ES-I3 (cell line): ENCODE measurements at regions not wholly inside any gene's neighbourhood (a gene's known extent, or its start where the extent isn't known, plus 50 kb on each side); places are given as distances from the start of the nearest gene placed in this dataset.

Experiments
- H3K36me3 ChIP-seq: 2 replicates; pipeline ENCODE4 v1.6.1; 2013; ENCODE audit warnings: mild to moderate bottlenecking, low read length, control low read depth, moderate library complexity; ENCODE audit not compliant: insufficient read depth
- H3K4me1 ChIP-seq: 2 replicates; pipeline ENCODE4 v1.6.1; 2013; ENCODE audit warnings: mild to moderate bottlenecking, control low read depth, low read length; ENCODE audit not compliant: insufficient read depth
- H3K9ac ChIP-seq: 2 replicates; pipeline ENCODE4 v1.6.1; 2013; ENCODE audit warnings: low read depth, mild to moderate bottlenecking, low read length, moderate library complexity
- H3K9me3 ChIP-seq: 2 replicates; pipeline ENCODE4 v1.6.1; 2013; ENCODE audit warnings: mild to moderate bottlenecking, low read length, moderate library complexity; ENCODE audit not compliant: control insufficient read depth, insufficient read depth

- no peaks in the 10 kb centered on the region for H3K9me3 ChIP-seq
- no peak overlapping the region for H3K9ac ChIP-seq
- H3K36me3 ChIP-seq, result no peaks in the 10 kb centered on the region
- no peaks in the 10 kb centered on the region for H3K4me1 ChIP-seq
These were observed 363.9 kb downstream of the GASK1B start for GRCh38 chr4:157808796-157809383.

GRCh38 chr4:157806184-157806583, 366.6 kb downstream of the GASK1B start:
- no peaks in the 10 kb centered on the region for H3K36me3 ChIP-seq
- H3K9me3 ChIP-seq, result no peaks in the 10 kb centered on the region
- H3K9ac ChIP-seq, result no peak overlapping the region
- H3K4me1 ChIP-seq, result no peaks in the 10 kb centered on the region

GRCh38 chr4:157804986-157805385, 367.8 kb downstream of the GASK1B start:
- Histone ChIP-seq H3K4me1 (no peaks in the 10 kb centered on the region), H3K36me3 (no peaks in the 10 kb centered on the region), H3K9ac (no peak overlapping the region), H3K9me3 (no peaks in the 10 kb centered on the region)

GRCh38 chr4:157803845-157804521, 368.8 kb downstream of the GASK1B start:
- no peaks in the 10 kb centered on the region for H3K4me1 ChIP-seq
- no peaks in the 10 kb centered on the region for H3K9me3 ChIP-seq
- H3K36me3 ChIP-seq, result no peaks in the 10 kb centered on the region
- no peak overlapping the region for H3K9ac ChIP-seq

- Histone ChIP-seq H3K4me1 (no peaks in the 10 kb centered on the region), H3K9ac (no peak overlapping the region), H3K9me3 (no peaks in the 10 kb centered on the region), H3K36me3 (no peaks in the 10 kb centered on the region)
These were observed 369.4 kb downstream of the GASK1B start for GRCh38 chr4:157803421-157803820.

GRCh38 chr4:157795495-157795894, 377.3 kb downstream of the GASK1B start:
- Histone ChIP-seq H3K4me1 (peaks cover 7% of the 10 kb centered on the region), H3K9ac (no peak overlapping the region), H3K36me3 (no peaks in the 10 kb centered on the region), H3K9me3 (no peaks in the 10 kb centered on the region)

- Histone ChIP-seq H3K9ac (no peak overlapping the region), H3K4me1 (peaks cover 7% of the 10 kb centered on the region), H3K9me3 (no peaks in the 10 kb centered on the region), H3K36me3 (no peaks in the 10 kb centered on the region)
These were observed 380.1 kb downstream of the GASK1B start for GRCh38 chr4:157792716-157793115.

GRCh38 chr4:157791236-157791635, 381.6 kb downstream of the GASK1B start:
- Histone ChIP-seq H3K4me1 (peaks cover under 1% of the 10 kb centered on the region), H3K9ac (no peak overlapping the region), H3K36me3 (no peaks in the 10 kb centered on the region), H3K9me3 (no peaks in the 10 kb centered on the region)

GRCh38 chr4:157787618-157788017, 385.2 kb downstream of the GASK1B start:
- Histone ChIP-seq H3K9me3 (no peaks in the 10 kb centered on the region), H3K9ac (no peak overlapping the region), H3K36me3 (no peaks in the 10 kb centered on the region), H3K4me1 (no peaks in the 10 kb centered on the region; the same call in 1 of the 2 replicates)

GRCh38 chr4:157781361-157781760, 391.5 kb downstream of the GASK1B start:
- Histone ChIP-seq H3K9me3 (no peaks in the 10 kb centered on the region), H3K36me3 (no peaks in the 10 kb centered on the region), H3K4me1 (no peaks in the 10 kb centered on the region), H3K9ac (no peak overlapping the region)

GRCh38 chr4:157779081-157779480, 393.7 kb downstream of the GASK1B start:
- H3K36me3 ChIP-seq, result no peaks in the 10 kb centered on the region
- H3K9me3 ChIP-seq, result no peaks in the 10 kb centered on the region
- no peaks in the 10 kb centered on the region for H3K4me1 ChIP-seq
- H3K9ac ChIP-seq, result no peak overlapping the region

- H3K9me3 ChIP-seq, result no peaks in the 10 kb centered on the region
- H3K9ac ChIP-seq, result no peak overlapping the region
- no peaks in the 10 kb centered on the region for H3K4me1 ChIP-seq
- H3K36me3 ChIP-seq, result no peaks in the 10 kb centered on the region
These were observed 395.8 kb downstream of the GASK1B start for GRCh38 chr4:157776930-157777528.

- H3K9me3 ChIP-seq, result no peaks in the 10 kb centered on the region
- no peaks in the 10 kb centered on the region for H3K4me1 ChIP-seq
- no peaks in the 10 kb centered on the region for H3K36me3 ChIP-seq
- no peak overlapping the region for H3K9ac ChIP-seq
These were observed 396.9 kb downstream of the GASK1B start for GRCh38 chr4:157775971-157776370.

GRCh38 chr4:157772907-157773306, 399.9 kb downstream of the GASK1B start:
- Histone ChIP-seq H3K9me3 (no peaks in the 10 kb centered on the region), H3K36me3 (no peaks in the 10 kb centered on the region), H3K4me1 (no peaks in the 10 kb centered on the region), H3K9ac (no peak overlapping the region)

- Histone ChIP-seq H3K9me3 (no peaks in the 10 kb centered on the region), H3K4me1 (no peaks in the 10 kb centered on the region), H3K36me3 (no peaks in the 10 kb centered on the region), H3K9ac (no peak overlapping the region)
These were observed 404.4 kb downstream of the GASK1B start for GRCh38 chr4:157768419-157768818.
